Stimulated activated CD8-positive, alpha-beta memory T cell treated with anti-CD3 and anti-CD28 coated beads, Interleukin-15, amount 100 ng/mL, for 1 hour (primary cell): ENCODE measurements at regions not wholly inside any gene's neighbourhood (a gene's known extent, or its start where the extent isn't known, plus 50 kb on each side); places are given as distances from the start of the nearest gene placed in this dataset.
A peak's percentile ranks its signal among the peaks of the same experiment; 100 is the strongest.
"Not testable (repeated sequence)": the region's sequence is repeated elsewhere in the genome, so short reads cannot be mapped to it uniquely, and the experiment has no call there.

ENCODE experiments used
- DNase-seq: peaks from one replicate; pipeline ENCODE4 v3.0.0-alpha.2; 2020; ENCODE audit warnings: low read depth

DNA sequence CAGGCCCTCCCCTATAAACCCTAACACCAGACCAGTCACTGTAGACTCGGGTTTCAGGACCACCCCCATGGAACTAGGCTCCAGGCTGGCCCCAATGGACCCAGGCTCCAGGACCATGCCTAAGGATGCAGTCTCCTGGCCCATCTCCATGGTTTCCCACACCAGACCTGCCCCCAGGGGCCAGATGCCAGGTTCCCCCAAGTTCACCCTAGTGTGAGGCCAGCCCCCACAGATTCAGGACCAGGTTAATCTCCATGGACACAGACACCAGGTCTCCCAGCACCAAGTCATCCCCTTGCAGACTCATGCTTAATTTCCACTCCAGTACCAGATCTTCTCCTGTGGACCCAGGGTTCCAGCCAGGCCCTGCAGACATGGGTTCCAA is 103.8 kb upstream of the LANCL2 start:
- DNase-seq, result no peak

DNA sequence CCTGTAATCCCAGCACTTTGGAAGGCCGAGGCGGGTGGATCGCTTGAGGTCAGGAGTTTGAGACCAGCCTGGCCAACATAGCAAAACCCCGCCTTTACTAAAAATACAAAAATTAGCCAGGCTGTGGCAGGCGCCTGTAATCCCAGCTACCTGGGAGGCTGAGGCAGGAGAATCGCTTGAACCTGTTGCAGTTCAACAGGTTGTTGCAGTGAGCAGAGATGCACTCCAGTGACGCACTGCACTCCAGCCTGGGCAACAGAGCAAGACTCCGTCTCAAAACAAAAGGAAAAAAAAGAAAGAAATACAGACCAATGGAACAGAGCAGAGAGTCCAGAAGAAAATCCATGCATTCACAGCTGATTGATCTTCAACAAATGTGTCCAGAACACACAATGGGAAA is 99.8 kb upstream of the LANCL2 start:
- DNase-seq, result not testable (repeated sequence)

DNA sequence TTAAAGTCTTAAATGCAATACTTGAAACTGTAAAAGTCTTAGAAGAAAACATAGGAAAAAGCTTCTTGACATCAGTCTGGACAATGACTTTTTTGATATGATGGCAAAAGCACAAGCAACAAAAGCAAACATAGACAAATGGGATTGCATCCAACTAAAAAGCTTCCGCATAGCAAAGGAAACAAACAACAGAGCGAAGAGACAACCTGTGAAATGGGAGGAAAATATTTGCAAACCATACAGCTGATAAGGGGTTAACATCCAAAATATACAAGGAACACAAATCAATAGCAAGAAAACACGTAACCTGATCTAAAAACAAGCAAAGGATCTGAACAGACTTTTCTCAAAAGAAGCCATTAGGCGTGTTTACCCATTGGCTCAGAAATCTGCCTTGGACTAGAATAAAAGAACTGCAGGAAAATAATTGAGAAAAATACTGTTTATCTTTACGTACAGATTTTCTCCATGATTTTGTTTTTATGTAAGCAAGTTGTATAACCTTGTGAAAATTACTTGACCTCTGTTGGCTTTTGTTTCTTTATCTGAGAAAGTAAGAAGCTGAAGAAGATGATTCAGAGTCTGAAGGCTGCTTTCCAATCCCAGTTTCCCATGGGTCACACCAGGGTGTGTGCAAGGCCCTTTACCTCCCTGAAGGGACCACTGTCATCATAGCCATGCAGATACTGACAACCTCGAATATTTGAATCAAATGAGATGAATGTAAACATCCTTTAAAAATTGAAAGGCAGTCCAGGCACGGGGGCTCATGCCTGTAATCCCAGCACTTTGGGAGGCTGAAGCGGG is 99.1 kb upstream of the LANCL2 start:
- DNase-seq, result no peak

DNA sequence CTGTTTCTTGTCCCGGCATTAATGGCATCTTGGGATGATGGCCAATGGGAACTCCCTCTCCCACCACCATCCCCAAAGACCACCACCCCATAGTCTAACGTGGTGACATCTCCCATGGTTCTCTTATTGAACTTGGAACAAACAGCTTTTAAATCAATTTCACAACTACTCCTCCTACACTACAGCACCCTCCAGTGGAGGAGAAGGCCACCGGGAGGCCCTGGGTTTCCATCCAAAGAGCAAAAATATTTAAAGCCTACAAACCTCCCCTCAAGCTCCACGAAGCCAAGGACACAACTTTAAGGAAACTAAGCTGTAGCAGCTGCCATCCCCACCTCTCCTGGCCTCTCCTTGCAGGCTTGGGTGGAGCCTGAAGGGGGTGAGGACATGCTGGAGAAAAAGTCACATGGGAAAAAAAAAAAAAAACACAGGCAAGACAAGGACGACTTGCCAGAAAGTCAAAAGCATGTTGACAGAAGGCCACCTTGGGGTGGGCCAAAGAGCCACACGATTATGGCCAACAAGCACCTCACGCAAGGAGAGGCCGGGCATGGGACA is 94.0 kb upstream of the LANCL2 start:
- no peak for DNase-seq

DNA sequence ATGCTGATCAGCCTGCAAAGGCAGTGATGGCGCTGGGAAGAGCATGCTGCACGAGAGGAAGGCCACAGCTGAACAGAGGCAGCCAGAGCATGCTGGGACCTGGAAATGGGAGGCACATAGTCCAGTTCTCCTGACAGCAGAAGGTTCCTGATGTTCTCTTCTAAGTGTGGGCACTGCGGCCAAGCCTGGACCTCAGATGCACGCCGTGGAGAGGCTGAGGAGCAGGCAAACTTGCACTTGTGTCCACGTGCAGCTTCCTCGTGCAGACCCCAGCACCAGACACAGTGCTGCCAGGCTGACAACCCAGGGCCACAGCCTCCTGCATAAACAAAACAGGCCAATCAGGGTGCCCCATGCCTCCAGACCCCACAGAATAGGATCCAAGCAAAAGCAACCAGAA is 93.5 kb upstream of the LANCL2 start:
- DNase-seq, result no peak

DNA sequence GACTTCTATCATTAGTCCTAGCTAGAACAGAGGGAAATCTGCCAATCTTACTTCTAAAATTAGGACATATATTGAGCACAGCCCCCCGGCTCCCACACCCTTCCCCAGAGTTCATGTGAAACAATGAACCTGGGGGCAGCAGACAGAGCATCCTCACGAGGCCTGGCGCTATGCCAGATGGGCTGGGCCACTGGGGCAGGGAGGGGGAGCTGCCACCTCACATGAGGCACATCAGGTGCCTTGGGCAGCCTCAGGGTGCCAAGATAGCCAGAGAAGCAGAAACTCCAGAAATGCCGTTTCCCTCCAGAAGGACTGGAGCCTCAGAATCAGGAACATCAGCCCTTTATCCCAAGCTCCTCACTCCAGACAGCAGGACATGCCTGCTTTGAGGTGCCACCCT is 92.8 kb upstream of the LANCL2 start:
- no peak for DNase-seq

DNA sequence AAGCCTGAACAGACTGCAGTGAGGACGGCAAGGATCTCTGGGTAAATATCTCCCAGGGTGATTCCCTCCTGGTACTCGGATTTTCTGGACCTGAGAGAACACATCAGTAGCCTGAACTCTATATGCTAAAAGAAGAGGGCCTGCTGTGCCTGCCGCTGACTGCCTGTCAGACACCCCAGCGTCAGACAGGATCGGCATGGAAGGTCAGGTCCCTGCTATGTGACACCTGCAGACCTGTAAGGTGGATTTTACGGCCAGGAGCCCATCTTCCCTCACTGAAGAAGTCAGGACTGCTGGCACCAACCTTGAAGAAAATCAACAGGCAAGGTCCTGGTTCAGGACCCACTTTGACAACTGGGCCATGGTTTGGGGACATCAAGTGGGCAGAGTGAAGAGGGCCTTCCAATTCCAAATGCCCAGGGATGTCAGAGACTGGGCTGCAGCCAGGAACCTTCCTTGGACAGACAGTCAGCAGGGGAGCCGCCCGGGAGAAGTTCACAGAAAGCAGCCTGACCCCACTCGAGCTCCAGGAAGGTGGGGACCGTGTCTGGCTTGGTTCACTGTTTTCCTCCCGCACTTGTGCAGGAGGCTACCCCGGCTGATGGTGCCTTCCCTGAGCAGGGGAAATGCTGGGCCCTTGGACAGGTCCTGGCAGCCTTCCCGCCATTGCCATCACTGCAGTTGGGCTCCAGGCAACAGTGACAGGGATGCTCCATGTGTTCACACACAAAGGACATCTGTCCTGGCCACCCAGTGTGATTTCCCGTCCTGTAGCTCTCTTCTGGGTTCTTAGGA is 91.8 kb upstream of the LANCL2 start:
- no peak for DNase-seq

DNA sequence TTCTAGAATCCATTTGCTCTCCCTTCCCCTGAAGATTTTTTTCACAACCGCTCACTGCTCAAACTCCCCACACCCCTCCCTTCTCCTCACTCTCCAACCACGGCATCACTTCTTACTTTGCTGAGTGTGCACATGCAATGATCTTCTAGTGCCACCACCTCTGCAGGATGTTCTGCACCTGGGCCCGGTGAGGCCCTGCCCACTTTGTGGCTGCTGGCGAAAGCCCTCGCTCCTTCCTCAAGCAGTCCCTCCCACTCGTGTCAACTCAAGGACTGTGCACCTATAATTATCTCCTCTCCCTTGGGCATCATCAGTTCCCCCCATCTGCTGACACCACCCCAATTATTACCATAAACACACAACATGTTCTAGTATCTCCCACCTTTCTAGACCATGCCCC is 91.0 kb upstream of the LANCL2 start:
- DNase-seq, result no peak

DNA sequence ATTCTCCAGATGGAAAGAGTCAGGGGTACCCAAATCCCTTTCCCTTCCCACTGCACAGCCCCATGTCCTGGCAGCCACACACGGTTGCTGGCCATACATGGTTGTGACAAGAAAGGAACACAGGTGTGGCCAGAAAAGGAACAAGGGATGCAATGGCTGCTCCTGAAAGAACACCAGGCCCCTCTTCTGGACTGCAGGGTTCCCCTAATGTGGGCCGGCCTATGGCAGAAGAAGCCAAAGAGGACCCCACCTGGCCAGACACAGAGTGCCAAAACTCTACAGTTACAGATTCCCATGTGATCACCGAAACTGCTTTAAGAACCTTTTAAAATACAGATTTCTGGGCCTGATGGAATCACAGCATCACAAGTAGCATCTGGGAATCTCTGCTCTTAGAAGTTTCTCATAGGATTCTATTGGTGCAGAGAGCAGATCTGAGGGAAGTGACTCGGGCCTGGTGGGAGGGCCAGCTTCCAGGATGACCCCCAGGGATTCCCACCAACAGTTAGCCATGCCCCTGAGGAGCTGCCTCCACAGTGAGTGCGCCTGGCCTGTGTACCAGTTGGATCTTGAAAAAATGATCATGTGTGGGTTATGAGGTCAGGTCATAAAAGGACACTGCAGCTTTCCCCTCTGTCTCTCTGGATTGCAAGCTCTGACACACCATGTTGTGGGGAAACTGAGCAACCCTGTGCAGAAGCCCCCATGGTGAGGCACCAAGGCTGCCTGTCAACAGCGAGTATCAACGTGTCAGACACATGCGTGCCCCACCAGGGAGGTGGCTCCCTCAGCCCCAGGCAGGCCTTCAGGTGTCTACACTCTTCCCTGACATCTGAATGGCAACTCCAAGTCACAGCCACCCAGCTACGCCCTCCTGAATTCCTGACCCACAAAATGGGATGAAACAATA is 89.6 kb upstream of the LANCL2 start:
- no peak for DNase-seq

DNA sequence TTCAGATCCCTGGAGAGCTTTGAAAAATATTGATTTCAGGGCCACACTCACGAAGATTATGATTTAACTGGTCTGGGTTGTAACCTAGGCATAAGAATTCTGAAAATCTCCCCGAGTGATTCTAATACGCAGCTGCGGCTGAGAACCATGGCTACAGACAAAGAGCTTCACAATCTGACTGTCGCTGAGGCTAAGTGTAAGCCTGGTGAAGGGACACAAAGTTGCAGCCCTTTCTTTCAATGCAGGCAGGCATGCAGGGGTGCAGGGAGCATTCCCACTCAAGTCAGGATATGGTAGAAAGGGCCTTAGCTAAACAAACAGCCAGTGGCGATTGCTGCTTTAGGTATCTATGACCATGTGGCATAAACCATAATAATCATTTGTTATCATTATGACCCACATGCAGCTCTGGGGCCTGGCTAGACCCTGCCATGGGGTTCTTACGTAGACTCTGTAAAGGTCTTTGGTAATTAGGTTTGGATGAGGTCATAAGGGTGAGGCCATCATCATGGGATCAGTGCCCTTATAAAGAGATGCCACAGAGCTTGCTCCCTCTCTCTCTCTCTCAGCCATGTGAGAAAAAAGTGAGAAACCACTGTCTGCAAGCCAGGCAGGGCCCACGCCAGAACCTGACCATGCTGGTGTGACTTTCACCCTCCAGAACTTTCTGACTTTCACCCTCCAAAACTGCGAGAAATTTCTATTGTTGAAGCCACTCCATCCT is 88.4 kb upstream of the LANCL2 start:
- DNase-seq, result no peak

DNA sequence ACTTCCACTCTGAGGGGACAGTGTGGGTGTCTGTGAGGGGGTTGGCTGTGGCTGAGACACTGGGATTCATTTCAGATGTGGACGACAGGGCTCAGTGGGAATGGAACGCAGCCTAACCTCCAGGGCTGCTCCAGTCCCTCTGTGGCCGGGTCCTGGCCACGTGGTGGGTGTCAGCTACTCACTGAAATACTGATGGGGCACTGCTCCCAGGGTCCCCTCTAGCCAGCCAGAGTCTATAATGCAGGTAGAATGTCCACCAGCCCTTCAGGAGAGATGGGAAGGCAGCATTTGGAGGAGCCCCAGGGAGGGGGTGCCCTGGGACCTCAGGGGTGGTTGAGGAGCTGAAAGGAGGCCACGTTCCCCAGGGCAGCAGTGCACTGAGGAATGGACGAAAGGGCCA is 87.2 kb upstream of the LANCL2 start:
- no peak for DNase-seq

DNA sequence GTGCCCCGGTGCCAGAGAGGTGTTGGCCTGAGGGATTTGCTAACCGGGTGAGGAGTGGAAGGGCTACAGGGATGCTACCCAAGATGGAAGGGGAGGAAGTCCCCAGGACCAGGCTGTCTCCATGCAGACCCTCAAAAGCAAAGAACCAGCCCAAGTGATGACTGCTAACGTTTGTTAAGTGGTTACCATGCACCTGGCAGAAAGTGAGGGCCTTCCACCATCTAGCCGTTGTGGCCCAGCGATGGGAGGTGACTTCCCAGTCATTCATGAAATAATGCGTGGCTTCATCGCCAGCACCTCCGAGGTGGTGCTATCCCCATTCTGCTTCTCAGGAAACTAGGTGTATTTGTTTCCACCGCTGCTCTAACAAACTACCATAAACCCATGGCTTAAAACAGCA is 86.8 kb upstream of the LANCL2 start:
- DNase-seq, result no peak

DNA sequence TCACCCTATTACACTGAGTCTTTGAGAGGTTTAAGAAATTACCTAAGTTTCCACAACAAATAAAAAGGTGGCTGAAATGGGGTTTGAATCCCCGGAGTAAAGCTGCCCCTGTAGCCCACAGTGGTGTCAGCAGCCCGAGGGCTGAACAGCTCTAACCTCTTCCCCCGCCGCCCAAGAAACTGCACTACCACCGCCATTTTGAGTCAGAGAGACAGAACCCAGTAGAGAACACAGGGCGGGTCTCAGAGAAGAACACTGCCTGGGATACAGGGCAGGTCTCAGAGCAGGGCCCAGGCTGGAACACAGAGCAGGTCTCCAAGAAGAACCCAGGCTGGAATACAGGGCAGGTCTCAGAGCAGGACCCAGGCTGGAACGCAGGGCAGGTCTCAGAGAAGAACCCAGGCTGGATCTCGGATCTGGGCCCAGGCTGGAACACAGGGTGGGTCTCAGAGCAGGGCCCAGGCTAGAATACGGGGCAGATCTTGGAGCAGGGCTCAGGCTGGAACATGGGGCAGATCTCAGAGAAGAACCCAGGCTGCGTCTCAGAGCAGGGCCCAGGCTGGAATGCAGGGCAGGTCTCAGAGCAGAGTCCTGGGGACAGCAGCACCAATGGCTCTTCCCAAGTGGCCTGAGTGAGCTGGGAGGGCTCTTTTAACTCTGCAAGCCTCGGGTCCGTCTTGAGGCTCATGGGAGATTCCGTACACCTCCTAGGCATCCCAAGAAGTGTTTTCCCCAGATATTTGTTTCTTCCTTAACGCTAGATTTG is 85.9 kb upstream of the LANCL2 start:
- DNase-seq, result no peak

DNA sequence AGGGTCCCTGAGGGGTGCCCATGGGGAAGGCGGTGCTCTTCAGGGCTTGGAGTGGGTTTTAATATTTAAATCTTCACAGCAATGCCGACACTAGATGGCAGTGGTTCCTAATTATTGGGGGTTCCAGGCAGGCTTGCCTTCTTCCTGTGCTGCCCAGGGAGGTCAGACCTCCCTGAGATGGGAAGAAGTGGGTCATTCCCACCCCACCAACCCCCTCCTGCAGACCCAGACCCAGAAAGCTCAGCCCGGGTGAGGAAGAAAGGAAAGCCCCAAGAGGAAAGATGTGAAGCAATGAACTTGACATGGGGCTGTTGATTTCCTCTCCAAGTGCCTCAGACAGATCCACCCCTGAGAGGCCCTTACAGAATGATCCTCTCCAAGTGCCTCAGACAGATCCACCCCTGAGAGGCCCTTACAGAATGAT is 85.1 kb upstream of the LANCL2 start:
- peak; percentile 34 for DNase-seq

DNA sequence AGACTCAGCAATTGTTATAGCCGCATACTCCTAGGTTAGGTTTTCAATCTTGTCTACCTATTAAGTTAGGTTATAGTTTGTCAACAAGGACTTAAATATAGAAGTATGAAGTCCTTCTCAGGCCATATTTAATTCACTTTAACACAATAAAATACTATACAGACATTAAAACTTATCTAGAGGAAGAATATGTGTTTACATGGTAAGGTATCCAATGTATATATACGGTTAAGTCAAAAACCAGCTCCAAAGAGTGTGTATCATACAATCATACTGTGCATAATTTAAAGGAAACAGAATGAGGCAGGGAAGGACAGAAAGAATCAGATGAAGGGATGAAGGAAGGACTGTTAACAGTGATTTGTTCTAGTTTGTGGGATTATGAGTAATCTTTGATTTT is 79.5 kb upstream of the LANCL2 start:
- no peak for DNase-seq

DNA sequence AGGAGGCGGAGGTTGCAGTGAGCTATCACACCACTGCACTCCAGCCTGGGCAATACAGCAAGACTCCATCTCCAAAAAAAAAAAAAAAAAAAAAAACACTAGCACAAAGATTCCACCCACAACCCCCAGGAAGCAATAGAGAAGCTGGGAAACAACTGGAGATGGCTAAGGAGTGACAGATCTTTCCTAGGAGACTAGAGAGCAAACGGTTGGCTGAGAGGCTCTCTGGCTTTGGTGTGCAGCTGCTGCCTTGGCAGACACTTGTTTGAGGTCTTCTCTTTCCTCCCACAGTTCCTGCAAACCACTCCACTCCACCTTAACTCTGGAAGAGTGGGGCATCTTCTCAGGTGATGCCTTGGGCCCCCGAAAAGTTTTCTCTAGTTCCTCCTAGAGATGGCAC is 78.5 kb upstream of the LANCL2 start:
- no peak for DNase-seq

DNA sequence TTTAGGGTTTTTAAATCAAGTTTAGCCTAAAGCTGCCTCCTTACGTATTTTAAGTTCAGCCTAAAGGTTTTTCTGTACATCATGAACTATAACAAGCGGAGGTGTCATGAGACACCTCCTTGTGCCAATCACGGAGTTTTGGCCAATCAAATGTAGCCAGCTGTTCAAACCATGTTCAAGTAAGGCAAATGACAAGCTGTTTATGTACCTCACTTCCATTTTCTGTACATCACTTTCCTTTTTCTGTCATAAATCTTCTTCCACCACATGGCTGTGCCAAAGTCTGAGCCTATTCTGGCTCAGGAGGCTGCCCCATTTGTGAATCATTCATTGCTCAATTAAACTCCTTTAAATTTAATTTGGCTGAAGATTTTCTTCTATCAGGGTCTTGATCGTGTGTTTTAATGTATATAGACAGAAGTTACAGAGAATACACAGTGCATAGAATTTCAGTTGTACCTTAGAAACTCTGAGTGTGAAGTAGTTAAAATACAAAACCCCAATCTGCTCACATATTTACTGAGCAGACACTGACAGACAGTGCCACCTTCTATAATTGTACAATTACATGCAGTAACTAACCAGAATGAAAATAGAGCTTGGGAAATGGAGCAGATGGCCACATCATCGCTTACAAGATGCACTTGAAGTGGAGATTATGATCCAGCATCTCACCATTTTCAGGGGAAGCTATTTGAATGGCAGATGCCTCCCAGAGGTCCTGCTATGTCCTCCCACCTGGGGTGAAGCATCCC is 76.9 kb upstream of the LANCL2 start:
- no peak for DNase-seq

DNA sequence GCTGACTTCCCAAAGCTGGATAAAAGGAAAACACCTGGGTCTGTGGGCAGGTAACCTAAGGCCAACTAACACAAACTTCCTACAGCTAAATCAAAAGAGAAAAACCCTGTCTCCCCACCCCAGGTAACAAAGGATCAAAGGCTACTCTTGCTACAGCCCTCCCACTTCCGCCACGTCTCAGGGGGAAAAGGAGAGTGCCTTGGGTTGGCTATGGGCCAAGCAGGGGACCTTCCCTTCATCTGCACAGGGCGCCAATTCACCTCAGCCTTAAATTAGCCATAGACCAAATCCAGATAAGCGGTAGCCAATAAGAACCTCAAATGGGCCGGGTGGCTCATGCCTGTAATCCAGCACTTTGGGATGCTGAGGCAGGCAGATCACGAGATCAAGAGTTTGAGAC is 69.1 kb upstream of the LANCL2 start:
- no peak for DNase-seq

DNA sequence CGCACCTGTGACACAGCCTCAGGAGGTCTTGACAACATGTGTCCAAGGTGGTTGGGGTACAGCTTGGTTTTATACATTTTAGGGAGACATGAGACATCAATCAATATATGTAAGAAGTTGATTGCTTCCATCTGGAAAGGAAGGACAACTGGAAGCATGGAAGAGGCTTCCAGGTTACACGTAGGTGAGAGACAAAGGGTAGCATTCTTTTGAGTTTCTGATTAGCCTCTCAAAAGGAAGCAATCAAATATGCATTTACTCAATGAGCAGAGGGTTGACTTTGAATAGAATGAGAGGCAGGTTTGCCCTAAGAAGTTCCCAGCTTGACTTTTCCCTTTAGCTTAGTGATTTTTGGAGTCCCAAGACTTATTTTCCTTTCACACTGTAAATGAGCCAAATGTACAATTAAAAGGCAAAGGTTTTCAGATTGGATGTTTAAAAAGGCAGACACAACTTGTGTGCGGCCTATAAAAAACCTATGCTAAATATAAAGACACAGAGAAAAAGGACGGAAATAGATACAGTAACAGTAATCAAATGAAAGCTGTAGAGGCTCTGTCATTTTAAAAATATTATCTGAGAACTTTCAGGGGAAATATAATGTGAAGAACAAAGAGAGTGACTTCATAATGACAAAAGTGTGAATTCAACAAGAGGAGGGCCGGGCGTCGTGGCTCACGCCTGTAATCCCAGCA is 65.7 kb upstream of the LANCL2 start:
- no peak for DNase-seq
